Liver (tissue), 8 donors: ENCODE measurements at regions not wholly inside any gene's neighbourhood (a gene's known extent, or its start where the extent isn't known, plus 50 kb on each side); places are given as distances from the start of the nearest gene placed in this dataset.

Experiments
- DNase-seq: peaks from one replicate; pipeline ENCODE4 v3.0.0-alpha.2; 2017; ENCODE audit warnings: low spot score
- H3K27ac ChIP-seq, 2 donors: one replicate each; pipeline ENCODE4 v1.7.0; 2013; ENCODE audit warnings: inconsistent platforms in 2 of 2, low read length in 2 of 2, control low read depth in 1 of 2, low read depth in 1 of 2, mild to moderate bottlenecking in 1 of 2
- H3K27me3 ChIP-seq, 4 donors: one replicate each; pipeline versions ENCODE4 v1.6.1 to v1.7.0; 2013; ENCODE audit warnings: low read length in 3 of 4, inconsistent platforms in 1 of 4, mild to moderate bottlenecking in 1 of 4, moderate library complexity in 1 of 4; ENCODE audit not compliant: control insufficient read depth in 4 of 4, insufficient read depth in 4 of 4
- H3K36me3 ChIP-seq, 4 donors: one replicate each; pipeline versions ENCODE4 v1.6.1 to v1.7.0; 2013; ENCODE audit warnings: low read length in 3 of 4, mild to moderate bottlenecking in 3 of 4, low read depth in 1 of 4, moderate library complexity in 1 of 4; ENCODE audit not compliant: control insufficient read depth in 4 of 4, insufficient read depth in 3 of 4
- H3K4me1 ChIP-seq, 4 donors: one replicate each; pipeline versions ENCODE4 v1.6.1 to v1.7.0; 2013; ENCODE audit warnings: low read length in 3 of 4, mild to moderate bottlenecking in 3 of 4, moderate library complexity in 1 of 4; ENCODE audit not compliant: control insufficient read depth in 4 of 4, insufficient read depth in 4 of 4
- H3K4me3 ChIP-seq, 3 donors: one replicate each; pipeline versions ENCODE4 v1.6.1 to v1.7.0; 2013; ENCODE audit warnings: low read length in 3 of 3, control low read depth in 1 of 3, low read depth in 1 of 3, mild to moderate bottlenecking in 1 of 3
- H3K9ac ChIP-seq, 2 donors: one replicate each; pipeline ENCODE4 v1.7.0; 2013; ENCODE audit warnings: low read length in 2 of 2, mild to moderate bottlenecking in 2 of 2, moderate library complexity in 2 of 2, control low read depth in 1 of 2, low read depth in 1 of 2
- H3K9me3 ChIP-seq, 4 donors: one replicate each; pipeline versions ENCODE4 v1.6.1 to v1.7.0; 2013; ENCODE audit warnings: low read length in 3 of 4; ENCODE audit not compliant: control insufficient read depth in 4 of 4
- FOXA1 ChIP-seq: IDR thresholded peaks from 2 replicates; pipeline ENCODE4 v1.6.1; 2016; ENCODE audit warnings: antibody characterized with exemption
- FOXA2 ChIP-seq: IDR thresholded peaks from 2 replicates; pipeline ENCODE4 v1.6.1; 2016; ENCODE audit warnings: antibody characterized with exemption
- GABPA ChIP-seq, 2 donors: IDR thresholded peaks in 1 of 2; conservative IDR thresholded peaks in 1 of 2; 2 replicates each; pipeline ENCODE4 v1.6.1; 2016; ENCODE audit warnings: antibody characterized with exemption in 2 of 2, mild to moderate bottlenecking in 1 of 2, moderate library complexity in 1 of 2
- HNF4A ChIP-seq, 2 donors: conservative IDR thresholded peaks; 2 replicates each; pipeline ENCODE4 v1.6.1; 2016; ENCODE audit warnings: antibody characterized with exemption in 2 of 2, mild to moderate bottlenecking in 2 of 2
- HNF4G ChIP-seq: IDR thresholded peaks from 2 replicates; pipeline ENCODE4 v1.6.1; 2016; ENCODE audit warnings: antibody characterized with exemption
- JUND ChIP-seq, 2 donors: IDR thresholded peaks; 2 replicates each; pipeline ENCODE4 v1.6.1; 2016; ENCODE audit warnings: antibody characterized with exemption in 2 of 2
- NR2F2 ChIP-seq: IDR thresholded peaks from 2 replicates; pipeline ENCODE4 v1.6.1; 2016; ENCODE audit warnings: antibody characterized with exemption
- RAD21 ChIP-seq, 2 donors: IDR thresholded peaks; 2 replicates each; pipeline ENCODE4 v1.6.1; 2016; ENCODE audit warnings: antibody characterized with exemption in 2 of 2, mild to moderate bottlenecking in 2 of 2
- RXRA ChIP-seq, 2 donors: IDR thresholded peaks; 2 replicates each; pipeline ENCODE4 v1.6.1; 2017 to 2018; ENCODE audit warnings: antibody characterized with exemption in 2 of 2, mild to moderate bottlenecking in 1 of 2
- SP1 ChIP-seq: IDR thresholded peaks from 2 replicates; pipeline ENCODE4 v1.6.1; 2018; ENCODE audit warnings: antibody characterized with exemption, mild to moderate bottlenecking
- TAF1 ChIP-seq: conservative IDR thresholded peaks from 2 replicates; pipeline ENCODE4 v1.6.1; 2016; ENCODE audit warnings: antibody characterized with exemption, mild to moderate bottlenecking
- YY1 ChIP-seq: IDR thresholded peaks from 2 replicates; pipeline ENCODE4 v1.6.1; 2016; ENCODE audit warnings: antibody characterized with exemption, mild to moderate bottlenecking
- WGBS: extraction: QIAGEN DNeasy Blood & Tissue Kit; methylation state at CpG from one replicate; pipeline ENCODE4 v1.1.7; 2013; 5-methylcytosine and 5-hydroxymethylcytosine counted together
- TF ChIP-seq, protein P1 (sequence below): IDR thresholded peaks from 2 replicates; pipeline ENCODE4 v1.6.1; 2016; ENCODE audit warnings: antibody characterized with exemption
- TF ChIP-seq, protein P2 (sequence below): IDR thresholded peaks from 2 replicates; pipeline ENCODE4 v1.6.1; 2016; ENCODE audit warnings: antibody characterized with exemption, mild to moderate bottlenecking
- TF ChIP-seq, protein P3 (sequence below): IDR thresholded peaks from 2 replicates; pipeline ENCODE4 v1.6.1; 2016; ENCODE audit warnings: antibody characterized with exemption
- TF ChIP-seq, protein P4 (sequence below): fragments of 150-350 bp; IDR thresholded peaks from 2 replicates; pipeline ENCODE4 v1.5.1; 2017; ENCODE audit warnings: improper control_type of control experiment, low read depth, low read length; ENCODE audit not compliant: missing input control
- TF ChIP-seq, protein P5 (sequence below): IDR thresholded peaks from 2 replicates; pipeline ENCODE4 v1.6.1; 2016; ENCODE audit warnings: antibody characterized with exemption
- donor health status: healthy.
- donor health status: healthy.
- donor health status: healthy.
- donor health status: healthy.
- donor health status: healthy.

DNA sequence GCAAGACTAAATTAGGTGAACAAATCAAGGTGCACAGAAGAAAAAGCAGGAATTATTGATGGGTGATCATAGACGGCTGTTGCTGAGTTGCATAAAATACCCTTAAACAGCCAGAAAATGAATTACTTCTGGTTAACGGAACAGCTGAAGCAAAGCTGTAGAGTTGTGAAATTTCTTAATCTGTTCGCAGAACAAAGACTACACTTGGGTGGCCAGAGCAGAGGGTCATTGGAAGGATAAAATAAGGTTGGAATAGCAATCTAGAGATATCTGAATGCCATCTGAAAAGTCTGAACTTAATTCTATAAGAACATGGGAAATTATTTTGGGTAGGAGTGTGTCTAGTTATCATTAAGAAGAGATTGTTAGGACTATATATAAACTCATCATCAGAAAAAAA, 339.1 kb upstream of the RSPO3 start:
- Histone ChIP-seq H3K27ac (no peak overlapping the region), H3K27me3 (peaks cover 0 to 6% (median 2%) of the 10 kb centered on the region in 4 donors), H3K9ac (no peak overlapping the region), H3K9me3 (no peaks in the 10 kb centered on the region), H3K4me3 (no peak overlapping the region), H3K36me3 (no peaks in the 10 kb centered on the region), H3K4me1 (no peaks in the 10 kb centered on the region)
- TF ChIP-seq RAD21 (IDR thresholded peaks at IDR 0.05) (no peak), NR2F2 (no peak), JUND (IDR thresholded peaks at IDR 0.05) (no peak), GABPA (IDR thresholded peaks at IDR 0.05 in 1 of 2, conservative IDR thresholded peaks at IDR 0.05 in 1 of 2) (no peak), HNF4A (conservative IDR thresholded peaks at IDR 0.05) (no peak), RXRA (IDR thresholded peaks at IDR 0.05) (no peak), YY1 (no peak), FOXA2 (no peak), FOXA1 (no peak)
- TF ChIP-seq, protein P1, sequence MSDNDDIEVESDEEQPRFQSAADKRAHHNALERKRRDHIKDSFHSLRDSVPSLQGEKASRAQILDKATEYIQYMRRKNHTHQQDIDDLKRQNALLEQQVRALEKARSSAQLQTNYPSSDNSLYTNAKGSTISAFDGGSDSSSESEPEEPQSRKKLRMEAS, result no peak
- TF ChIP-seq, protein P2, sequence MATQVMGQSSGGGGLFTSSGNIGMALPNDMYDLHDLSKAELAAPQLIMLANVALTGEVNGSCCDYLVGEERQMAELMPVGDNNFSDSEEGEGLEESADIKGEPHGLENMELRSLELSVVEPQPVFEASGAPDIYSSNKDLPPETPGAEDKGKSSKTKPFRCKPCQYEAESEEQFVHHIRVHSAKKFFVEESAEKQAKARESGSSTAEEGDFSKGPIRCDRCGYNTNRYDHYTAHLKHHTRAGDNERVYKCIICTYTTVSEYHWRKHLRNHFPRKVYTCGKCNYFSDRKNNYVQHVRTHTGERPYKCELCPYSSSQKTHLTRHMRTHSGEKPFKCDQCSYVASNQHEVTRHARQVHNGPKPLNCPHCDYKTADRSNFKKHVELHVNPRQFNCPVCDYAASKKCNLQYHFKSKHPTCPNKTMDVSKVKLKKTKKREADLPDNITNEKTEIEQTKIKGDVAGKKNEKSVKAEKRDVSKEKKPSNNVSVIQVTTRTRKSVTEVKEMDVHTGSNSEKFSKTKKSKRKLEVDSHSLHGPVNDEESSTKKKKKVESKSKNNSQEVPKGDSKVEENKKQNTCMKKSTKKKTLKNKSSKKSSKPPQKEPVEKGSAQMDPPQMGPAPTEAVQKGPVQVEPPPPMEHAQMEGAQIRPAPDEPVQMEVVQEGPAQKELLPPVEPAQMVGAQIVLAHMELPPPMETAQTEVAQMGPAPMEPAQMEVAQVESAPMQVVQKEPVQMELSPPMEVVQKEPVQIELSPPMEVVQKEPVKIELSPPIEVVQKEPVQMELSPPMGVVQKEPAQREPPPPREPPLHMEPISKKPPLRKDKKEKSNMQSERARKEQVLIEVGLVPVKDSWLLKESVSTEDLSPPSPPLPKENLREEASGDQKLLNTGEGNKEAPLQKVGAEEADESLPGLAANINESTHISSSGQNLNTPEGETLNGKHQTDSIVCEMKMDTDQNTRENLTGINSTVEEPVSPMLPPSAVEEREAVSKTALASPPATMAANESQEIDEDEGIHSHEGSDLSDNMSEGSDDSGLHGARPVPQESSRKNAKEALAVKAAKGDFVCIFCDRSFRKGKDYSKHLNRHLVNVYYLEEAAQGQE, result no peak
- TF ChIP-seq, protein P3, sequence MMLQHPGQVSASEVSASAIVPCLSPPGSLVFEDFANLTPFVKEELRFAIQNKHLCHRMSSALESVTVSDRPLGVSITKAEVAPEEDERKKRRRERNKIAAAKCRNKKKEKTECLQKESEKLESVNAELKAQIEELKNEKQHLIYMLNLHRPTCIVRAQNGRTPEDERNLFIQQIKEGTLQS, result no peak
- TF ChIP-seq, protein P4, sequence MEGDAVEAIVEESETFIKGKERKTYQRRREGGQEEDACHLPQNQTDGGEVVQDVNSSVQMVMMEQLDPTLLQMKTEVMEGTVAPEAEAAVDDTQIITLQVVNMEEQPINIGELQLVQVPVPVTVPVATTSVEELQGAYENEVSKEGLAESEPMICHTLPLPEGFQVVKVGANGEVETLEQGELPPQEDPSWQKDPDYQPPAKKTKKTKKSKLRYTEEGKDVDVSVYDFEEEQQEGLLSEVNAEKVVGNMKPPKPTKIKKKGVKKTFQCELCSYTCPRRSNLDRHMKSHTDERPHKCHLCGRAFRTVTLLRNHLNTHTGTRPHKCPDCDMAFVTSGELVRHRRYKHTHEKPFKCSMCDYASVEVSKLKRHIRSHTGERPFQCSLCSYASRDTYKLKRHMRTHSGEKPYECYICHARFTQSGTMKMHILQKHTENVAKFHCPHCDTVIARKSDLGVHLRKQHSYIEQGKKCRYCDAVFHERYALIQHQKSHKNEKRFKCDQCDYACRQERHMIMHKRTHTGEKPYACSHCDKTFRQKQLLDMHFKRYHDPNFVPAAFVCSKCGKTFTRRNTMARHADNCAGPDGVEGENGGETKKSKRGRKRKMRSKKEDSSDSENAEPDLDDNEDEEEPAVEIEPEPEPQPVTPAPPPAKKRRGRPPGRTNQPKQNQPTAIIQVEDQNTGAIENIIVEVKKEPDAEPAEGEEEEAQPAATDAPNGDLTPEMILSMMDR, result no peak
- WGBS, result 84% methylated on average over 3 of the region's 3 CpGs
- no peak for DNase-seq

DNA sequence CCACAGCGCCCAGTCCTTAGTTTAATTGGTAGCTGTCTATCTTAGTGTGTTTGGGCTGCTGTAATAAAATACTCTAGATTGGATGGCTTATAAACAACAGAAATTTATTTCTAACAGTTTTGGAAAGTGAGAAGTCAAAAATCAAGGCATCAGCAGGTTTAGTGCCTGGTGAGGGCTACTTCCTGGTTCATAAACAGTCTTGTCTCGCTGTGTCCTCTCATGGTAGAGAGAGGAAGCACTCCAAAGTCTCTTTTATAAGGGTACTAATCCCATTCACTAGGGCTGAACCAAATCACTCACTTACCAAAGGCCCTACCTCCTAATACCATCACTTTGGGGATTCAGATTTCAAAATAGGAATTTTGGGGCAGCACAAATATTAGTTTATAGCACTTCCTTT, 336.9 kb upstream of the RSPO3 start:
- H3K27me3 ChIP-seq, result peaks cover 0 to 3% (median 0%) of the 10 kb centered on the region in 4 donors
- no peak overlapping the region for H3K27ac ChIP-seq
- no peaks in the 10 kb centered on the region for H3K4me1 ChIP-seq
- no peaks in the 10 kb centered on the region for H3K36me3 ChIP-seq
- no peak for DNase-seq
- H3K9ac ChIP-seq, result no peak overlapping the region
- H3K4me3 ChIP-seq, result no peak overlapping the region
- no peak for TF ChIP-seq YY1
- TF ChIP-seq RAD21 (IDR thresholded peaks at IDR 0.05), result no peak
- no peak for TF ChIP-seq FOXA2
- no peak for TF ChIP-seq FOXA1
- TF ChIP-seq, protein P5, sequence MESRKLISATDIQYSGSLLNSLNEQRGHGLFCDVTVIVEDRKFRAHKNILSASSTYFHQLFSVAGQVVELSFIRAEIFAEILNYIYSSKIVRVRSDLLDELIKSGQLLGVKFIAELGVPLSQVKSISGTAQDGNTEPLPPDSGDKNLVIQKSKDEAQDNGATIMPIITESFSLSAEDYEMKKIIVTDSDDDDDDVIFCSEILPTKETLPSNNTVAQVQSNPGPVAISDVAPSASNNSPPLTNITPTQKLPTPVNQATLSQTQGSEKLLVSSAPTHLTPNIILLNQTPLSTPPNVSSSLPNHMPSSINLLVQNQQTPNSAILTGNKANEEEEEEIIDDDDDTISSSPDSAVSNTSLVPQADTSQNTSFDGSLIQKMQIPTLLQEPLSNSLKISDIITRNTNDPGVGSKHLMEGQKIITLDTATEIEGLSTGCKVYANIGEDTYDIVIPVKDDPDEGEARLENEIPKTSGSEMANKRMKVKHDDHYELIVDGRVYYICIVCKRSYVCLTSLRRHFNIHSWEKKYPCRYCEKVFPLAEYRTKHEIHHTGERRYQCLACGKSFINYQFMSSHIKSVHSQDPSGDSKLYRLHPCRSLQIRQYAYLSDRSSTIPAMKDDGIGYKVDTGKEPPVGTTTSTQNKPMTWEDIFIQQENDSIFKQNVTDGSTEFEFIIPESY, result no peak
- TF ChIP-seq, protein P2, result no peak
- TF ChIP-seq, protein P4, result no peak
- TF ChIP-seq, protein P1, result no peak
- no peak for TF ChIP-seq JUND (IDR thresholded peaks at IDR 0.05)
- no peak for TF ChIP-seq SP1
- TF ChIP-seq HNF4A (conservative IDR thresholded peaks at IDR 0.05), result no peak
- TF ChIP-seq NR2F2, result no peak
- no peak for TF ChIP-seq RXRA (IDR thresholded peaks at IDR 0.05)
- no peak for TF ChIP-seq TAF1
- TF ChIP-seq GABPA (IDR thresholded peaks at IDR 0.05 in 1 of 2, conservative IDR thresholded peaks at IDR 0.05 in 1 of 2), result no peak
- TF ChIP-seq HNF4G, result no peak
- H3K9me3 ChIP-seq, result no peaks in the 10 kb centered on the region
- WGBS, result 73% methylated on average over 2 of the region's 2 CpGs
